ENCODE measurements at regions not wholly inside any gene's neighbourhood (a gene's known extent, or its start where the extent isn't known, plus 50 kb on each side); places are given as distances from the start of the nearest gene placed in this dataset.

DNA sequence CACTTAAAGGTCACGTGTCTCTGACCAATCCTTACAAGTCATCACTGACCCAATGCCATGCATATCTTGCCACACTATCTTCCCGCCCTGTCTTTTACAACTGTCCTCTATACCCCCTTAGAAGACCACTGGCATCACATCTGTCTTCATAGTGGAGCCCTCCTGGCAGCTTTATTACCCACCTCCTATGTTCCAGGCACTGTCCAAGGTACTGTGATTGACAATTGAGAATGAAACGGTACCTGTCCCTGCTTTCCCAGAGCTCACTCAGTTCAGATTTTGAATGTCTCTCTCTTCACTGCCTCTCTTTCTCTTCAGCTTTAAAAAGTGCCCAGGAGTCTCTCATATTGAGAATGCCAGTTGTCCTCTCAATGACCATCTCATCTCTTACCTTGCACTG is 88.6 kb downstream of the ARHGAP36 start:
- 29% methylated on average over 3 of the region's 3 CpGs for WGBS (ENCODE audit: insufficient coverage)

More for the DNA sequence above, 88.6 kb downstream of the ARHGAP36 start:
- Histone ChIP-seq H3K9me3 (replicated peaks; ENCODE audit: control insufficient read depth, low read depth, low read length) (no peaks in the 10 kb centered on the region), H3K4me3 (ENCODE audit: low read length) (no peak overlapping the region), H3K4me1 (ENCODE audit: control insufficient read depth, insufficient read depth, low read length) (no peaks in the 10 kb centered on the region), H3K36me3 (ENCODE audit: control insufficient read depth, insufficient read depth, low read length) (no peaks in the 10 kb centered on the region), H3K27ac (ENCODE audit: low read length) (no peak overlapping the region), H3K27me3 (ENCODE audit: control insufficient read depth, insufficient read depth, low read length) (no peaks in the 10 kb centered on the region)
- no peak for DNase-seq

Data from muscle of leg (tissue), 3 donors.